Smooth muscle cell of the brain vasculature (primary cell): ENCODE measurements at regions not wholly inside any gene's neighbourhood (a gene's known extent, or its start where the extent isn't known, plus 50 kb on each side); places are given as distances from the start of the nearest gene placed in this dataset.
"Not testable (repeated sequence)": the region's sequence is repeated elsewhere in the genome, so short reads cannot be mapped to it uniquely, and the experiment has no call there.

Experiments used
- DNase-seq: peaks from one replicate; pipeline ENCODE4 v3.0.0-alpha.2; 2012; ENCODE audit warnings: low read depth, low spot score

GRCh38 chr16:61432421-61432820 lies 603.8 kb downstream of the CDH8 start:
- no peak for DNase-seq

- DNase-seq, result no peak
These were observed 615.1 kb downstream of the CDH8 start for GRCh38 chr16:61421111-61421510.

GRCh38 chr16:61419791-61420190 lies 616.4 kb downstream of the CDH8 start:
- DNase-seq, result no peak

- DNase-seq, result not testable (repeated sequence)
These were observed 617.4 kb downstream of the CDH8 start for GRCh38 chr16:61418802-61419201.

GRCh38 chr16:61415126-61415525 lies 621.1 kb downstream of the CDH8 start:
- no peak for DNase-seq

- DNase-seq, result no peak
These were observed 623.2 kb downstream of the CDH8 start for GRCh38 chr16:61413021-61413420.

- no peak for DNase-seq
These were observed 623.7 kb downstream of the CDH8 start for GRCh38 chr16:61412562-61412961.

- no peak for DNase-seq
These were observed 626.6 kb downstream of the CDH8 start for GRCh38 chr16:61409604-61410003.

- no peak for DNase-seq
These were observed 632.9 kb downstream of the CDH8 start for GRCh38 chr16:61403386-61403785.

- no peak for DNase-seq
These were observed 644.3 kb downstream of the CDH8 start for GRCh38 chr16:61391896-61392295.

GRCh38 chr16:61390965-61391637 lies 645.1 kb downstream of the CDH8 start:
- DNase-seq, result no peak

- no peak for DNase-seq
These were observed 650.7 kb downstream of the CDH8 start for GRCh38 chr16:61385392-61386071.

GRCh38 chr16:61382435-61382834 lies 653.8 kb downstream of the CDH8 start:
- DNase-seq, result no peak

GRCh38 chr16:61379311-61379710 lies 656.9 kb downstream of the CDH8 start:
- no peak for DNase-seq

GRCh38 chr16:61374071-61374470 lies 662.2 kb downstream of the CDH8 start:
- no peak for DNase-seq

GRCh38 chr16:61371881-61372280 lies 664.4 kb downstream of the CDH8 start:
- no peak for DNase-seq

GRCh38 chr16:61371388-61371787 lies 664.9 kb downstream of the CDH8 start:
- no peak for DNase-seq

GRCh38 chr16:61370564-61370963 lies 665.7 kb downstream of the CDH8 start:
- DNase-seq, result no peak

GRCh38 chr16:61366006-61366405 lies 670.2 kb downstream of the CDH8 start:
- DNase-seq, result no peak

GRCh38 chr16:61364990-61365389 lies 671.2 kb downstream of the CDH8 start:
- no peak for DNase-seq

- DNase-seq, result no peak
These were observed 673.7 kb downstream of the CDH8 start for GRCh38 chr16:61362585-61362984.

GRCh38 chr16:61344791-61345190 lies 691.4 kb downstream of the CDH8 start:
- DNase-seq, result no peak

GRCh38 chr16:61332461-61332860 lies 703.8 kb downstream of the CDH8 start:
- no peak for DNase-seq
